H1 (cell line): ENCODE measurements at regions not wholly inside any gene's neighbourhood (a gene's known extent, or its start where the extent isn't known, plus 50 kb on each side); places are given as distances from the start of the nearest gene placed in this dataset.

Experiments used
- CREB1 ChIP-seq: IDR thresholded peaks from 2 replicates; pipeline ENCODE4 v1.6.1; 2012; ENCODE audit warnings: inconsistent platforms
- EP300 ChIP-seq, 2 experiments: IDR thresholded peaks; 1 replicate in 1 of 2; 2 replicates in 1 of 2; pipeline ENCODE4 v1.6.1; 2011 to 2012; ENCODE audit warnings: low read depth in 2 of 2, low read length in 2 of 2, mild to moderate bottlenecking in 2 of 2, borderline replicate concordance in 1 of 2, inconsistent platforms in 1 of 2, moderate library complexity in 1 of 2
- GABPA ChIP-seq: IDR thresholded peaks from 2 replicates; pipeline ENCODE4 v1.6.1; 2011; ENCODE audit warnings: mild to moderate bottlenecking, low read length, moderate library complexity, borderline replicate concordance; ENCODE audit not compliant: insufficient read depth
- HDAC2 ChIP-seq, 2 experiments: fragments of 300-600 bp in 1 of 2; sonication (generic) in 1 of 2; IDR thresholded peaks; 2 replicates each; pipeline ENCODE4 v1.6.1; 2011 to 2012; ENCODE audit warnings: low read depth in 2 of 2, low read length in 2 of 2, mild to moderate bottlenecking in 2 of 2, moderate library complexity in 2 of 2, borderline replicate concordance in 1 of 2, inconsistent platforms in 1 of 2
- HDAC6 ChIP-seq: IDR thresholded peaks from one replicate; pipeline ENCODE4 v1.7.1; 2012; ENCODE audit warnings: low read depth, mild to moderate bottlenecking, inconsistent platforms, low read length, moderate library complexity
- POLR2AphosphoS5 ChIP-seq: IDR thresholded peaks from 2 replicates; pipeline ENCODE4 v1.6.1; 2011; ENCODE audit warnings: low read depth, low read length
- RAD21 ChIP-seq, 2 experiments: IDR thresholded peaks in 1 of 2; conservative IDR thresholded peaks in 1 of 2; 2 replicates each; pipeline ENCODE4 v1.6.1; 2011; ENCODE audit warnings: low read depth in 2 of 2, low read length in 2 of 2, improper control_type of control experiment in 1 of 2, inconsistent platforms in 1 of 2, mild to moderate bottlenecking in 1 of 2, moderate library complexity in 1 of 2
- RBBP5 ChIP-seq: IDR thresholded peaks from 2 replicates; pipeline ENCODE4 v1.7.1; 2012; ENCODE audit warnings: low read depth, mild to moderate bottlenecking, inconsistent platforms, low read length, moderate library complexity, borderline replicate concordance
- RXRA ChIP-seq: IDR thresholded peaks from 2 replicates; pipeline ENCODE4 v1.6.1; 2011; ENCODE audit warnings: low read depth, mild to moderate bottlenecking, low read length, moderate library complexity; ENCODE audit not compliant: insufficient read depth
- SP2 ChIP-seq: IDR thresholded peaks from 2 replicates; pipeline ENCODE4 v1.6.1; 2012; ENCODE audit warnings: mild to moderate bottlenecking, low read length, inconsistent platforms
- TAF1 ChIP-seq: IDR thresholded peaks from 2 replicates; pipeline ENCODE4 v1.6.1; 2011; ENCODE audit warnings: mild to moderate bottlenecking, low read depth, low read length
- TEAD4 ChIP-seq: IDR thresholded peaks from 2 replicates; pipeline ENCODE4 v1.6.1; 2012; ENCODE audit warnings: low read depth, low read length, inconsistent platforms, mixed read lengths
- ZNF274 ChIP-seq: IDR thresholded peaks from 2 replicates; pipeline ENCODE4 v1.7.0; 2012; ENCODE audit warnings: low read length, borderline replicate concordance; ENCODE audit errors: extremely low read depth
- TF ChIP-seq, protein P1 (sequence below), 3 experiments: IDR thresholded peaks; 1 replicate in 2 of 3; 2 replicates in 1 of 3; pipeline versions ENCODE4 v1.5.1 to v1.6.1; 2011; ENCODE audit warnings: low read length in 3 of 3, mild to moderate bottlenecking in 3 of 3, inconsistent platforms in 2 of 3, low read depth in 1 of 3, moderate library complexity in 1 of 3; ENCODE audit not compliant: insufficient read depth in 1 of 3; ENCODE audit errors: control extremely low read depth in 1 of 3

DNA sequence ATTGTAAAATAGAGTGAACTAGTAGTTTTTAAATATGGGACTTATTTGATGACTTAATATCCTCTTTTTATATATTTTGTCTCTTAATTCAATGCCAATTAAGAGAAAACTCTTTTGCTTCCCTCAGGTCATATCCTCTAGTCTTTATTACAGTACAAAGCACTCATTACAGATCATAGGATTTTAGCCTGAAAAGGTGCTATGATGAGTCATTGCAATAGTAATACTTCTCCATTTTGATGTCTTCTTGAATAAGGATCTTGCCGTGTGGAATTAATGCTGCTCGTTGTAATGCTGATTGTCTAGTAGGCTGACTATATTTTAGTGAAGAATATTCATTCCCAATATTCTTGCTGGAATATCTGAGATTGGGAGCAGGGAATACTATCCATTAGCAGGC lies 612.2 kb upstream of the GOLIM4 start:
- TF ChIP-seq, protein P1, sequence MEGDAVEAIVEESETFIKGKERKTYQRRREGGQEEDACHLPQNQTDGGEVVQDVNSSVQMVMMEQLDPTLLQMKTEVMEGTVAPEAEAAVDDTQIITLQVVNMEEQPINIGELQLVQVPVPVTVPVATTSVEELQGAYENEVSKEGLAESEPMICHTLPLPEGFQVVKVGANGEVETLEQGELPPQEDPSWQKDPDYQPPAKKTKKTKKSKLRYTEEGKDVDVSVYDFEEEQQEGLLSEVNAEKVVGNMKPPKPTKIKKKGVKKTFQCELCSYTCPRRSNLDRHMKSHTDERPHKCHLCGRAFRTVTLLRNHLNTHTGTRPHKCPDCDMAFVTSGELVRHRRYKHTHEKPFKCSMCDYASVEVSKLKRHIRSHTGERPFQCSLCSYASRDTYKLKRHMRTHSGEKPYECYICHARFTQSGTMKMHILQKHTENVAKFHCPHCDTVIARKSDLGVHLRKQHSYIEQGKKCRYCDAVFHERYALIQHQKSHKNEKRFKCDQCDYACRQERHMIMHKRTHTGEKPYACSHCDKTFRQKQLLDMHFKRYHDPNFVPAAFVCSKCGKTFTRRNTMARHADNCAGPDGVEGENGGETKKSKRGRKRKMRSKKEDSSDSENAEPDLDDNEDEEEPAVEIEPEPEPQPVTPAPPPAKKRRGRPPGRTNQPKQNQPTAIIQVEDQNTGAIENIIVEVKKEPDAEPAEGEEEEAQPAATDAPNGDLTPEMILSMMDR (IDR thresholded peaks at IDR 0.05; ENCODE audit: control extremely low read depth in 1 of 3, insufficient read depth in 1 of 3, low read depth in 1 of 3, low read length in 3 of 3): no peak
- TF ChIP-seq CREB1 (no peak), POLR2AphosphoS5 (no peak), ZNF274 (no peak), TAF1 (no peak), RAD21 (IDR thresholded peaks at IDR 0.05 in 1 of 2, conservative IDR thresholded peaks at IDR 0.05 in 1 of 2; ENCODE audit: low read depth in 2 of 2, low read length in 2 of 2) (no peak), HDAC6 (no peak), RXRA (no peak), RBBP5 (no peak), EP300 (IDR thresholded peaks at IDR 0.05; ENCODE audit: borderline replicate concordance in 1 of 2, low read depth in 2 of 2, low read length in 2 of 2) (no peak), GABPA (no peak), TEAD4 (no peak), HDAC2 (IDR thresholded peaks at IDR 0.05; ENCODE audit: borderline replicate concordance in 1 of 2, low read depth in 2 of 2, low read length in 2 of 2) (no peak), SP2 (no peak)
